HepG2 (cell line): ENCODE measurements at regions not wholly inside any gene's neighbourhood (a gene's known extent, or its start where the extent isn't known, plus 50 kb on each side); places are given as distances from the start of the nearest gene placed in this dataset.

Experiments used
- ATAC-seq: fragments of 200-7000 bp; cut with Tn5 transposase; 3 replicates; pipeline ENCODE4 v1.9.1; 2020; ENCODE audit warnings: mild to moderate bottlenecking, moderate library complexity
- BruUV-seq: library from RNA; stranded (reverse); fragments of 400-500 nt; replicated peaks from 2 replicates; lab custom pipeline; 2021; lab: Mats Ljungman, UMichigan
- CTCF ChIA-PET: fragments of 300-600 bp; formaldehyde crosslinking; extraction: SDS; loops from one replicate; lab custom pipeline; 2021; ENCODE audit warnings: low total read pairs, inconsistent platforms, low intra/inter-chr PET ratio; lab: Yijun Ruan, JAX
- POLR2A ChIA-PET: fragments of 350-600 bp; sonication (Branson Sonifier 250); formaldehyde crosslinking; loops from one replicate; lab custom pipeline; 2020; ENCODE audit warnings: antibody characterized with exemption, inconsistent platforms; lab: Yijun Ruan, JAX
- DNase-seq: peaks from one replicate; pipeline ENCODE4 v3.0.0-alpha.2; 2015; ENCODE audit warnings: low spot score
- FAIRE-seq: peaks from 3 replicates; lab custom pipeline; 2011; peaks lifted over from hg19 to GRCh38; lab: Jason Lieb, UNC
- H2AFZ ChIP-seq: one replicate; pipeline ENCODE4 v1.6.1; 2011; ENCODE audit warnings: low read length, inconsistent platforms
- H3K27ac ChIP-seq: fragments of 300-600 bp; 3 replicates; pipeline ENCODE4 v1.8.0; 2011; ENCODE audit warnings: mixed run types, mild to moderate bottlenecking, mixed read lengths, low read length, inconsistent platforms; ENCODE audit not compliant: insufficient read depth; ENCODE audit errors: extremely low read length
- H3K27me3 ChIP-seq, 2 experiments: fragments of 200-600 bp in 1 of 2; 2 replicates in 1 of 2; 3 replicates in 1 of 2; pipeline versions ENCODE4 v1.6.0 to v1.8.0; 2011; ENCODE audit warnings: low read length in 2 of 2, mild to moderate bottlenecking in 2 of 2, moderate library complexity in 2 of 2, inconsistent platforms in 1 of 2; ENCODE audit not compliant: insufficient read depth in 2 of 2, control insufficient read depth in 1 of 2
- H3K36me3 ChIP-seq, 2 experiments: fragments of 200-600 bp in 1 of 2; replicated peaks in 1 of 2; 2 replicates in 1 of 2; 3 replicates in 1 of 2; pipeline versions ENCODE4 v1.5.1 to v1.8.0; 2011; ENCODE audit warnings: low read length in 2 of 2, inconsistent platforms in 1 of 2; ENCODE audit not compliant: insufficient read depth in 2 of 2, control insufficient read depth in 1 of 2
- H3K4me1 ChIP-seq: 2 replicates; pipeline ENCODE4 v1.5.1; 2012; ENCODE audit warnings: low read length, inconsistent platforms; ENCODE audit not compliant: insufficient read depth
- H3K4me2 ChIP-seq: 2 replicates; pipeline ENCODE4 v1.6.0; 2011; ENCODE audit warnings: low read depth, low read length, inconsistent platforms
- H3K4me3 ChIP-seq, 3 experiments: fragments of 200-600 bp in 1 of 3; sonication (generic), shearing (Covaris generic) in 1 of 3; replicated peaks in 1 of 3; 2 replicates each; pipeline ENCODE4 v1.5.1; 2011 to 2016; ENCODE audit warnings: low read length in 3 of 3, inconsistent platforms in 2 of 3, low read depth in 2 of 3, mild to moderate bottlenecking in 2 of 3, control low read depth in 1 of 3, mixed read lengths in 1 of 3; ENCODE audit not compliant: insufficient read depth in 1 of 3
- H3K79me2 ChIP-seq: one replicate; pipeline ENCODE4 v1.6.1; 2011; ENCODE audit warnings: low read length, inconsistent platforms; ENCODE audit not compliant: insufficient read depth
- H3K9ac ChIP-seq: 2 replicates; pipeline ENCODE4 v1.6.0; 2011; ENCODE audit warnings: mild to moderate bottlenecking, low read depth, low read length, inconsistent platforms; ENCODE audit not compliant: insufficient read depth
- H3K9me3 ChIP-seq: 2 replicates; pipeline ENCODE4 v1.5.1; 2012; ENCODE audit warnings: mild to moderate bottlenecking, low read length
- H4K20me1 ChIP-seq: 2 replicates; pipeline ENCODE4 v1.6.0; 2011; ENCODE audit warnings: inconsistent platforms, mild to moderate bottlenecking, low read length, moderate library complexity; ENCODE audit not compliant: insufficient read depth
- FOXA1 ChIP-seq, 2 experiments: fragments of 450-650 bp in 1 of 2; sonication (generic) in 1 of 2; formaldehyde crosslinking in 1 of 2; IDR thresholded peaks; 2 replicates each; pipeline versions ENCODE4 v1.4.0 to v1.6.1; 2016 to 2020; ENCODE audit warnings: missing genetic modification reagents in 1 of 2
- RBAK ChIP-seq: sonication (generic); formaldehyde crosslinking; IDR thresholded peaks from 2 replicates; pipeline ENCODE4 v1.5.1; 2020; ENCODE audit warnings: mild to moderate bottlenecking, missing genetic modification reagents
- RORA ChIP-seq: sonication (generic); formaldehyde crosslinking; IDR thresholded peaks from 2 replicates; pipeline ENCODE4 v1.5.0; 2020; ENCODE audit warnings: mild to moderate bottlenecking, missing genetic modification reagents, moderate library complexity
- SP140L ChIP-seq: sonication (generic); formaldehyde crosslinking; IDR thresholded peaks from 2 replicates; pipeline ENCODE4 v1.4.0; 2020; ENCODE audit warnings: missing genetic modification reagents, borderline replicate concordance
- ZNF121 ChIP-seq: sonication (generic); formaldehyde crosslinking; IDR thresholded peaks from 2 replicates; pipeline ENCODE4 v1.5.0; 2020; ENCODE audit warnings: mild to moderate bottlenecking, missing genetic modification reagents
- ZNF224 ChIP-seq: sonication (generic); formaldehyde crosslinking; IDR thresholded peaks from 2 replicates; pipeline ENCODE4 v1.5.0; 2020; ENCODE audit warnings: mild to moderate bottlenecking, missing genetic modification reagents
- ZNF432 ChIP-seq: sonication (generic); formaldehyde crosslinking; IDR thresholded peaks from 2 replicates; pipeline ENCODE4 v1.5.0; 2020; ENCODE audit warnings: missing genetic modification reagents, mild to moderate bottlenecking, borderline replicate concordance
- ZNF552 ChIP-seq: sonication (generic); formaldehyde crosslinking; IDR thresholded peaks from 2 replicates; pipeline ENCODE4 v1.9.0; 2022; ENCODE audit warnings: missing genetic modification reagents, mild to moderate bottlenecking, borderline replicate concordance
- ZNF558 ChIP-seq: sonication (generic); formaldehyde crosslinking; IDR thresholded peaks from 2 replicates; pipeline ENCODE4 v1.9.0; 2022; ENCODE audit warnings: mild to moderate bottlenecking, missing genetic modification reagents, borderline replicate concordance
- ZNF563 ChIP-seq: sonication (generic); formaldehyde crosslinking; IDR thresholded peaks from 2 replicates; pipeline ENCODE4 v1.8.0; 2022; ENCODE audit warnings: mild to moderate bottlenecking, moderate library complexity, missing genetic modification reagents
- ZNF570 ChIP-seq: sonication (generic); formaldehyde crosslinking; IDR thresholded peaks from 2 replicates; pipeline ENCODE4 v1.4.0; 2020; ENCODE audit warnings: mild to moderate bottlenecking, missing genetic modification reagents, borderline replicate concordance
- ZNF747 ChIP-seq: sonication (generic); formaldehyde crosslinking; IDR thresholded peaks from 2 replicates; pipeline ENCODE4 v1.8.1; 2023; ENCODE audit warnings: missing genetic modification reagents, mild to moderate bottlenecking, borderline replicate concordance
- ZSCAN5A ChIP-seq: sonication (generic); formaldehyde crosslinking; IDR thresholded peaks from 2 replicates; pipeline ENCODE4 v1.8.0; 2022; ENCODE audit warnings: mild to moderate bottlenecking, missing genetic modification reagents, borderline replicate concordance
- WGBS: methylation state at CpG from one replicate; pipeline ENCODE4 v1.1.6; 2017; ENCODE audit warnings: low lambda C conversion rate; 5-methylcytosine and 5-hydroxymethylcytosine counted together
- in situ Hi-C: cut with HindIII; loops from 2 replicates; pipeline ENCODE4 v1.10.0; 2017; ENCODE audit warnings: low pct_unique_long_range_greater_than_20kb; ENCODE audit not compliant: extremely low pct_ligation_motif_present
- intact Hi-C: fragments of 100-400 bp; cut with micrococcal nuclease; formaldehyde crosslinking; loops from one replicate; pipeline ENCODE4 v1.10.0; 2022; ENCODE audit not compliant: unreplicated experiment
- TF ChIP-seq, protein P1 (sequence below): IDR thresholded peaks from 2 replicates; pipeline ENCODE4 v1.6.1; 2016; ENCODE audit warnings: low read depth, borderline replicate concordance

- no peak for TF ChIP-seq ZNF224 (CRISPR knock-in tag)
- no peak for TF ChIP-seq ZNF121 (CRISPR knock-in tag)
- no peak for TF ChIP-seq ZSCAN5A (CRISPR knock-in tag)
- no peak for TF ChIP-seq ZNF563
- no peak for TF ChIP-seq ZNF747 (CRISPR knock-in tag)
- TF ChIP-seq, all 625 proteins: peak for 0
These were observed 280.6 kb downstream of the CALCRL start (continued) for GRCh38 chr2:187167491-187167890.

DNA sequence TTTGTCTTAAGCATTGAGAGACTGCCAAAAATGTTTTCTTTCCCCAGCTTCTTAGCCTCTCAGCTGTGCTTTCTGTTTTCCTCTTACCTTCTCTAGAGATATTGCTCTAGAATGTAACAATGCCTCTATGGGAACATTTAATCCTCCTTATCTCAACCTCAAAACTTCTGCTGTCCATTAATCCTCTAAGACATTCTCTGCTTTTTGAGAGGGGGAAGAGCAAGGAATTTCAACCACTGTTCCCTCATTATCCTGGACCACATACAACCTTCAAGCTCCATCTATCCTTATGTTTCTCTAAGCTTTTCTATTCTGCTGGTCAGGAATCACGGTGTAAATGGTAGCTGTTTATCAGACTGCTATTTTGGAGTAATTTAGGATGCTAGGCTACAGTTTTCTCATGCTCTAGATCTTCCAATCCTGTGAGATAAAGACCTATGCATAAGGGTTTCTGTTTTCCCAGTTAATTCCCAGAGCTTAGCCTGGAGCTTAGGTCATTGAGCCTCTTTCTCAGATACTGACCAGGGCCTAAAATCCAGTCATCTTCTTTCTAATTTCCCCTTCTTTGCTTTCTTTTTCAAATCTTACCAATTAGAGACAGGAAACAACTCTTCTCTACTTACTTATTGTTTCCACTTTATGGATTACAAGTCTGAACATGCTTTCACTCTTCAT is 282.0 kb downstream of the CALCRL start:
- 0% methylated on average over 1 of the region's 1 CpG for WGBS
- POLR2A ChIA-PET: no interaction called here
- TF ChIP-seq FOXA1 (IDR thresholded peaks at IDR 0.05) (no peak), FOXA1 (CRISPR knock-in tag; IDR thresholded peaks at IDR 0.05) (no peak), ZNF570 (CRISPR knock-in tag) (no peak), ZNF552 (no peak), RORA (no peak), SP140L (no peak), RBAK (no peak), ZNF558 (CRISPR knock-in tag) (no peak), ZNF432 (no peak)
- TF ChIP-seq, protein P1, sequence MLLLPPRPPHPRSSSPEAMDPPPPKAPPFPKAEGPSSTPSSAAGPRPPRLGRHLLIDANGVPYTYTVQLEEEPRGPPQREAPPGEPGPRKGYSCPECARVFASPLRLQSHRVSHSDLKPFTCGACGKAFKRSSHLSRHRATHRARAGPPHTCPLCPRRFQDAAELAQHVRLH: no peak

More for the DNA sequence above, 282.0 kb downstream of the CALCRL start:
- Histone ChIP-seq H3K36me3 (no peaks in the 10 kb centered on the region), H4K20me1 (no peaks in the 10 kb centered on the region), H3K27ac (no peak overlapping the region), H3K9me3 (no peaks in the 10 kb centered on the region), H3K4me3 (no peak overlapping the region), H3K79me2 (no peaks in the 10 kb centered on the region), H2AFZ (no peak overlapping the region), H3K27me3 (no peaks in the 10 kb centered on the region), H3K4me1 (no peaks in the 10 kb centered on the region), H3K4me2 (no peak overlapping the region), H3K9ac (no peak overlapping the region)
- ATAC-seq (no peak), DNase-seq (no peak), FAIRE-seq (no peak)
- intact Hi-C loops (no loop called here), in situ Hi-C loops (no loop called here)
- no TSS peak for BruUV-seq
- CTCF ChIA-PET: no interaction called here
